HG02852 (cell line): ENCODE measurements at regions not wholly inside any gene's neighbourhood (a gene's known extent, or its start where the extent isn't known, plus 50 kb on each side); places are given as distances from the start of the nearest gene placed in this dataset.
A peak's percentile ranks its signal among the peaks of the same experiment; 100 is the strongest.
"Not testable (repeated sequence)": the region's sequence is repeated elsewhere in the genome, so short reads cannot be mapped to it uniquely, and the experiment has no call there.

Experiments used
- ATAC-seq: cut with Tn5 transposase; IDR thresholded peaks from one replicate; pipeline ENCODE4 v1.9.1; 2021; ENCODE audit warnings: mild to moderate bottlenecking, moderate library complexity; ENCODE audit not compliant: unreplicated experiment

DNA sequence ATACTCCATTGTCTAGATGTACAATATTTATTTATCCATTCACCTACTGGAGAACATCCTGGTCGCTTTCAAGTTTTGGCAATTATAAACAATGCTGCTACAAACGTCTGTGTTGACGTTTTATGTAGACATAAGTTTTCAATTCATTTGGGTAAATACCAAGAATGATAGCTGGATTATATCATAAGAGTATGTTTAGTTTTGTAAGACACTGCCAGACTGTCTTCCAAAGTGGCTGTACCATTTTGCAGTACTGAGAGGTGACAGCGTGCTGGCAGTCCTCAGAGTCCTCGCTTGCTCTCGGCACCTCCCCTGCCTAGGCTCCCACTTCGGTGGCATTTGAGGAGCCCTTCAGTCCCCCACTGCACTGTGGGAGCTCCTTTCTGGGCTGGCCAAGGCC lies 253.3 kb upstream of the INTU start:
- ATAC-seq: no peak

DNA sequence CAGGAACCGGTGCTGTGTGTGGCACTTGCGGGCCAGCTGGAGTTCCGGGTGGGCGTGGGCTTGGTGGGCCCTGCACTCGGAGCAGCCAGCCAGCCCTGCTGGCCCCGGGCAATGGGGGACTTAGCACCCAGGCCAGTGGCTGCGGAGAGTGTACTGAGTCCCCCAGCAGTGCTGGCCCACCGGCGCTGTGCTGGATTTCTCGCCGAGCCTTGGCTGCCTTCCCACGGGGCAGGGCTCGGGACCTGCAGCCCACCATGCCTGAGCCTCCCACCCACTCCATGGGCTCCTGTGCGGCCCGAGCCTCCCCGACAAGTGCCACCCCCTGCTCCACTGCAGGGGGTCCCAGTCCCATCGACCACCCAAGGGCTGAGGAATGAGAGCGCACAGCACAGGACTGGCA lies 252.8 kb upstream of the INTU start:
- not testable (repeated sequence) for ATAC-seq

DNA sequence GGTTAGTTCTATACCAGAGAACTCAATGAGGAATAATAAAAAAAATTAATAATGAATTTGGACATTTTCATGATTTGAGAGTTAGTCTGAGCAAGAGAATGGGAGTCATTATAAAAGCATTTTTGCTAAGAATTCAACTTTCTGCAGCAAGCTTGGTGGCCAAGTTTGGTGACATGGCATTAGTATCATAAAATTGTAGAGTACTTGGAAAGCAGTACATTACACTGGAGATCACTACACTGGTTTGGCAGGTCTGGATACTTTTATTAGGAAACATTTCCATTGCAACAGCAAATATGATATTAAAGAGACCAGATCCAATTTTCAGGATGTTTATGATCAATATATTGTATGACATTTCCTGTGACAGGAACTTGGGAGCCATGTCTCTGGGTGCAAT lies 249.1 kb upstream of the INTU start:
- ATAC-seq: no peak

DNA sequence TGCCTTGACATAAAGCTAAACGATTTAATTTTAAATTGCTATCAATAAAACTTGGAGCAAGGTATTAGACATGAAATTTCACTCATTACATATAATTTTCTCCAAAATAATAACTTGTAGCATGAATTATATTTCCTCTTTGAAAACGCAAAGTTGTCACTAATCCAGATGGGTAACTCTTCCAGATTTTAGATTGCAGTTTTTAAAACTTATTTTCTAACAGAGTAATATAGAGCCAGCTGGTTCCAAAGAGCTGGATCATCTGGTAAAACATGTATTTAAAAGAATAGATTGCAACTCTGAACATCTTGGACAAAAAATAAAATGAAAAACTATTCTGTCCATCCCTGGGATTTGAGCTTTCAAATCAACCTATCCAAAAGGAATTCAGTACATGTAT lies 238.2 kb upstream of the INTU start:
- ATAC-seq: no peak

GRCh38 chr4:127400276-127400675 lies 232.5 kb upstream of the INTU start:
- ATAC-seq: no peak

- ATAC-seq: peak; percentile 92
These were observed 231.9 kb upstream of the INTU start for GRCh38 chr4:127400731-127401346.

DNA sequence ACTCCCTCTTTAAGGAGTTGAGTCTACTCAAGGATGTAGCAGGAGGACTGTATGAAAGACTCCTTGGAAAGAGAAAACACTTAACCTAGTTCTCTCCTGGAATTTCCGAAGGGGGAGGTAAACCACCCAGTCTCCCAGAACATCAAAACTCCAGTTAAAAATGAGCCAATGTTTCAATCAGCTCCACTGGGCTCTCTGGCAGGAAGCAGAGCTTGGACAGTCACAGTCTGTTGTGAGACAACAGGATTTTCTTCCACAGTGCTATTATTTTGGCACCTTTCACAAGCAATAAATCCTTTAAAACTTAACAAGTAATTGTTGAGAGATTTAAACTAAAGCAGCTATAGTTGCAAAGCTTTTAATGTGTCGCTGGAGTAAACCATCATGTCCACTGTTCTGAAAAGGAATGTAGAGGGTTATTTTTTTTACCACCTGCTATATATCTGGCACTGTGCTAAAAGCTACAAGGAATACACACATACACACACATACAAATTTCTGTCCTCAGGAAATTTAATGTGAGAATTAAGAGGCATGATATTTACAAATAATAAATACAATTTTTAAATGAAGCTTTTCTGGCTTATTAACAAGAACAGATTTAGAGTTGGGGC lies 229.2 kb upstream of the INTU start:
- ATAC-seq: no peak

- no peak for ATAC-seq
These were observed 226.6 kb upstream of the INTU start for GRCh38 chr4:127406187-127406586.

- ATAC-seq: not testable (repeated sequence)
These were observed 225.2 kb upstream of the INTU start for GRCh38 chr4:127407572-127407971.

- ATAC-seq: no peak
These were observed 222.6 kb upstream of the INTU start for GRCh38 chr4:127410201-127410600.

DNA sequence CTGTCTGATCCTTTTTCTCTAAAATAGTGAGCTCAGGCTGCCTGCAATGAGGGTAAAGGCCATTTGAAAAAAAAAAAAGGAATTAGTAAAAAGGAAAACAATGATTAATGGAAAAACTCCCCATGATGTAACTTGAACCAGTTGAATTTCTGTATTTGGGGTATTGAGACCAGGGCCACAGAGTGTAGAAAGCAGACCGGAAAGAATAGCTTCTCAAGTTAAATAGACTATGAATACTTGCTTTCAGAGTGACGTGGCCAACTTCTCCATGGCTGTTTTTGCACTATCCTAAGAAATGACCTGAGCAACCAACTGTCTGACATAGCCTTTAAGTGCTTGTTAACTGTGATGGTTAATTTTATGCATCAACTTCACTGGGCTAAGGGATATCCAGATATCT lies 222.1 kb upstream of the INTU start:
- ATAC-seq: no peak

DNA sequence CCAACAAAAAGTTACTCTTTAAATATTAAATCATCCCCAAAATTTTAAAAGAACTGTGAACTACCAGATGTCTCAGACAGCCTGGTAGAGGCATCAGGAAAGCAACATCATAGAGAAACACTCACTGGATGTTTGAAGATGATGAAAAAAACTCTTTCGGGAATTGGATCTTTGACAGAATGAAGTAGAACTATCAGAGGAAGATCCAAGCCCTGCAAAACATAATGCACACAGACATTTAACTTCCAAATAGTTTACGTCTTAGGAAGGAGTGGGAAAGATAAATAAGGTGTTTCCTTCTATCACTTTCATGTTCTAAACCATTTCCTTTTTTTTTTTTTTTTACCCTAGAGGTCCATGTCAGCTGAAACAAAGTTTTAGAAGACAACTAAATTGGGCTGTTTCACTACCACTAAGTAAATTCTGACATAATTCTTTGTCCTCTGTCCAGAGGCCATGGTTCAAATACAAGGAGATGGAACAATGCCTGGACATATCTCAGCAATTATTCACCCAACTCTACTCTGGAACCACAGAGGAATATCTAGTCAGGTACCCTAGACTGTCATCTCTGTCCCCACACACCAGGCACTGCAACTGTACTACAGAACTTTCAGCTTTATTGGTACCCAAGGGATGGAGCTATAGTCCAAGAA lies 217.7 kb upstream of the INTU start:
- no peak for ATAC-seq

DNA sequence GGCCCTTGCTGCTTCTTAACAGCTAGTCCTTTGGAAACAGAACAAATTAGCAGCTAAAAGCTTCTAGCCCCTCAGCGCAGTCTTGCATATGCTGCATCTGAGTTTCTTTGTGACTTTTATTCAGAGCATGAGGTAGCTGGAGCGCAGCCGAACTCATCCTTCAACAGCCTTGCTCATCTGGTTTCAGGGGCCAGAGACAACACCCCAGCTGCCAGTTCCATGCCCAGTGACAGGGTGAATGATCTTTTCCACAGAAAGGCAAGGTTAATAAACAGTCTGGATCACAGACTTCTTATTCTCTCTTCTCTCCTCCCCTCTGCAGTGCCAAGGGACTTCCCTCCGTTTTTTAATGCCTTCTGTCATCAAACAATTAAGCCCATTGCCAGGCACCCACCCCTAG lies 216.6 kb upstream of the INTU start:
- ATAC-seq: no peak

DNA sequence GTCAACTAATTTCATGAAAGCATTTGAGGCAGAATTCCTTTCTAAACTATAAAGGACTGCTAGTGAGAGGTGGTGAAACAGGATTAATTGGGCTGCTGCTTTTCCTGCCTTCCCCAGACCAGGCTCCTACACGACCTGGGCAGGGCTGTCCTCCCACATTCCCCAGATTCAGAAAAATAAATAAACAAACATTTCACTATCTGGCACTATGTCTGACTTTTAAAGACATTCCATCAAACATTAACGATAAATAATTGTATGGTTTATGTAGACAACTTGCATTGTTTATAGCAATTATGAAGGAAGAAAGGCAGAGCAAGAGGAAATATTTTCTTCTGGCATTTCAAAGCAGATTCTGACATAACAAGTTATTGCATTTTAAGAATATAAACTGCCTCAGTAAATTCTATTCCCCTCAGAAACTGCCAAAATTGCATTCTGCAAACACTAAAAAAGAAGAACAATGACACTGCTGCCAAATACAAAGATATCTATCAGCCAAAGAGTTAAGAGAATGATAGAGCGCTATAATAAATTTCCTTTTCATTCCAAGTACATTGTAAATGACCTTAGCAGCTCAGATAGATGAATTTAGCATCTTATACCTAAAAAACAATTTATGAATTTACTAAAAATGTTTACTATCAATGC lies 214.7 kb upstream of the INTU start:
- no peak for ATAC-seq

- ATAC-seq: no peak
These were observed 213.3 kb upstream of the INTU start for GRCh38 chr4:127419431-127419830.

DNA sequence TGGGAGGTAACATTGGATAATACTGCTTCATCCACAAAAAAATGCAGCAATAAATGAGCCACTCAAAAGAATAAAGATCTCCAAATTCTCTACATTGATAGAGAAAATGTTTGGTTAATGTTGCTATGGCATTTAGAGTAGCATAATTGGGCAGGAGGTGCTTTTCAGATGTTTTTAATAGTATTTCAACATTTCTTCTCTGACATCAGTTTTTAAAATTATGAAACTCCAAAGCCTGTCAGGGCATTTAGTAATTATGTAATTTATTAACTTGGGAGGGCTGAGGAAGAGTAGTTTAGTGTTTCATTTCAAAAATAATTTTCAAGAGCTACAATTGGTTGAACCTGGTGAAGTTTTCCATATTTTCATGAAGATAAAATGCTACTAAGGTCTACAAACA lies 211.3 kb upstream of the INTU start:
- no peak for ATAC-seq

DNA sequence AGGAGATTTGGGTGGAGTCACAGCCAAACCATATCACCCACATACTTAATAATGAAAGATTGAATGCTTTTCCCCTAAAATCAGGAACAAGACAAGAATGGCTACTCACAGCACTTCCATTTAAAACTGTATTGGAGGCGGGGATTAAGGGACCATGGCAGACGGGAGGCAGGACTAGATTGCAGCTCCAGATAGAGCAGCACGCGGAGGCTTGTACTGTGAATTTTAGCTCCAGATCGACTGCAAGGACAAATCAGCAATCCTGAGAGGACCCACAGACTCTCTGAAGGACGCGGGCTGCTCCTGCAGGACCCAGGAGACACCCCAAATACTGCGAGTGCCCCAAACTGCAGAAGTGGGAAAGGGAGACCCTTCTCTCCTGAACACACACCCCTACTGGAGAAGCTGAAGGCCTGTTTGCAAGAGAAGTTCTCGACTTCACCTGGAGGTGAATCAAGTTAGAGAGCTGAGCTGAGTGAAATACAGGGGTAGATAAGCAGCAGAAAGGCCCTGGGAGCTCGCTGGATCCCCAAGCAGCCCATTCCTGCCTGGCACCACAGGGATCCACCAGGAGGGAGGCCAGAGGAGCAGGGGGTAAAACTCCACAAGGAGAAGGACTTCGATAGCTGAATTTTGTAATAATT lies 207.4 kb upstream of the INTU start:
- ATAC-seq: no peak

DNA sequence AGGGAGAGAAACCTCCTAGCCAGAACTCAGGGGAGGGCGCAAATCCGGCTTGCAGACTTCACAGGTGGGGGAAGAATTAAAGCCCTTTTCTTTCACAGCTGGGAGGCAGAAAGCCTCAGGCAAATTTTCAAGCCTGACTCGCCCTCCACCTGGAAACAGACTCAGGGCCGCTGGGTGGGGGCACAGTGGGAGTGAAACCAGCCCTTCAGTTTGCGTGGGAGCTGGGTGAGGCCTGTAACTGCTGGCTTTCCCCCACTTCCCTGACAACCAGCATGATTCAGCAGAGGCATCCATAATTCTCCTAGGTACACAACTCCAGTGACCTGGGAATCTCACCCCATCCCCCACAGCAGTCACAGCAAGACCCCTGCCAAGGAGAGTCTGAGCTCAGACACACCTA lies 206.9 kb upstream of the INTU start:
- ATAC-seq: no peak

GRCh38 chr4:127441571-127441970 lies 191.2 kb upstream of the INTU start:
- no peak for ATAC-seq

- no peak for ATAC-seq
These were observed 187.3 kb upstream of the INTU start for GRCh38 chr4:127445471-127445870.

GRCh38 chr4:127446427-127446885 lies 186.3 kb upstream of the INTU start:
- ATAC-seq: no peak
